HCT116 (cell line): ENCODE measurements at regions not wholly inside any gene's neighbourhood (a gene's known extent, or its start where the extent isn't known, plus 50 kb on each side); places are given as distances from the start of the nearest gene placed in this dataset.

Experiments used
- ATAC-seq: fragments of 200-7000 bp; cut with Tn5 transposase; 2 replicates; pipeline ENCODE4 v1.9.1; 2020; ENCODE audit warnings: mild to moderate bottlenecking, moderate library complexity
- BruUV-seq: library from RNA; stranded (reverse); fragments of 400-500 nt; replicated peaks from 2 replicates; lab custom pipeline; 2021; lab: Mats Ljungman, UMichigan
- CTCF ChIA-PET: fragments of 300-600 bp; sonication (Branson Sonifier 250); formaldehyde crosslinking; loops from one replicate; lab custom pipeline; 2021; ENCODE audit warnings: antibody characterized with exemption; lab: Charles Lee
- POLR2A ChIA-PET: fragments of 300-600, 350-600 bp; sonication (Branson Sonifier 250); formaldehyde crosslinking; loops from one replicate; lab custom pipeline; 2021; ENCODE audit warnings: antibody characterized with exemption; lab: Charles Lee
- RAD21 ChIA-PET, 2 experiments: fragments of 300-600 bp; sonication (Branson Sonifier 250); formaldehyde crosslinking; loops; one replicate each; lab custom pipeline; 2023; ENCODE audit warnings: low total read pairs in 2 of 2; ENCODE audit not compliant: uncharacterized antibody in 2 of 2, unreplicated experiment in 2 of 2, low non-redundant PET in 1 of 2; lab: Charles Lee
- DNase-seq: peaks from one replicate; pipeline ENCODE4 v3.0.0-alpha.2; 2010; ENCODE audit warnings: low read depth, low spot score
- H2AFZ ChIP-seq: fragments of 200-600 bp; shearing (Covaris generic), sonication (generic); 2 replicates; pipeline ENCODE4 v1.6.1; 2017; ENCODE audit warnings: low read depth, mixed run types, mixed read lengths, antibody characterized with exemption, low read length; ENCODE audit not compliant: poor library complexity, severe bottlenecking
- H3K27ac ChIP-seq: 2 replicates; pipeline ENCODE4 v1.5.1; 2012; ENCODE audit warnings: low read depth, low read length
- H3K27me3 ChIP-seq: fragments of 200-600 bp; sonication (generic); 2 replicates; pipeline ENCODE4 v1.6.1; 2016; ENCODE audit warnings: mixed run types, low read length, mixed read lengths; ENCODE audit not compliant: insufficient read depth
- H3K36me3 ChIP-seq, 2 experiments: fragments of 200-500 bp in 1 of 2; fragments of 200-600 bp in 1 of 2; sonication (Bioruptor generic) in 1 of 2; sonication (generic) in 1 of 2; 2 replicates each; pipeline versions ENCODE4 v1.5.1 to v1.6.1; 2014 to 2016; ENCODE audit warnings: low read length in 2 of 2, inconsistent platforms in 1 of 2, mixed read lengths in 1 of 2, mixed run types in 1 of 2; ENCODE audit not compliant: insufficient read depth in 2 of 2, control insufficient read depth in 1 of 2
- H3K4me1 ChIP-seq, 2 experiments: fragments of 200-600 bp in 1 of 2; sonication (generic) in 1 of 2; 2 replicates each; pipeline versions ENCODE4 v1.5.1 to v1.6.1; 2012 to 2017; ENCODE audit warnings: low read length in 2 of 2, inconsistent platforms in 1 of 2, mild to moderate bottlenecking in 1 of 2, mixed read lengths in 1 of 2, mixed run types in 1 of 2, moderate library complexity in 1 of 2; ENCODE audit not compliant: insufficient read depth in 2 of 2, control insufficient read depth in 1 of 2
- H3K4me2 ChIP-seq: fragments of 200-600 bp; sonication (generic); 2 replicates; pipeline ENCODE4 v1.6.1; 2017; ENCODE audit warnings: mixed run types, low read length, mixed read lengths
- H3K4me3 ChIP-seq, 2 experiments: fragments of 200-600 bp in 1 of 2; sonication (generic) in 1 of 2; replicated peaks in 1 of 2; 2 replicates each; pipeline ENCODE4 v1.5.1; 2011 to 2016; ENCODE audit warnings: low read length in 2 of 2, control low read depth in 1 of 2, low read depth in 1 of 2, mild to moderate bottlenecking in 1 of 2, mixed read lengths in 1 of 2, mixed run types in 1 of 2
- H3K79me2 ChIP-seq: fragments of 200-600 bp; sonication (generic); 2 replicates; pipeline ENCODE4 v1.6.1; 2017; ENCODE audit warnings: mild to moderate bottlenecking, mixed run types, low read length, moderate library complexity, mixed read lengths; ENCODE audit not compliant: insufficient read depth
- H3K9ac ChIP-seq: fragments of 200-600 bp; sonication (generic); 2 replicates; pipeline ENCODE4 v1.6.1; 2016; ENCODE audit warnings: low read length, mixed read lengths
- H3K9me2 ChIP-seq: fragments of 200-600 bp; sonication (generic), shearing (Covaris generic); 2 replicates; pipeline ENCODE4 v1.6.1; 2017; ENCODE audit warnings: mixed run types, mild to moderate bottlenecking, moderate library complexity; ENCODE audit not compliant: insufficient read depth
- H3K9me3 ChIP-seq, 2 experiments: fragments of 200-500 bp in 1 of 2; fragments of 200-600 bp in 1 of 2; sonication (Bioruptor generic) in 1 of 2; sonication (generic) in 1 of 2; 2 replicates each; pipeline ENCODE4 v1.6.1; 2014 to 2017; ENCODE audit warnings: low read length in 2 of 2, mixed read lengths in 2 of 2, inconsistent platforms in 1 of 2, low read depth in 1 of 2, mild to moderate bottlenecking in 1 of 2, mixed run types in 1 of 2, moderate library complexity in 1 of 2; ENCODE audit not compliant: control insufficient read depth in 1 of 2, insufficient read depth in 1 of 2
- H4K20me1 ChIP-seq: fragments of 200-600 bp; sonication (generic), shearing (Covaris generic); 2 replicates; pipeline ENCODE4 v1.6.1; 2017; ENCODE audit warnings: mixed run types, mild to moderate bottlenecking, moderate library complexity; ENCODE audit not compliant: insufficient read depth
- FOSL1 ChIP-seq: IDR thresholded peaks from 2 replicates; pipeline ENCODE4 v1.6.1; 2012; ENCODE audit warnings: low read depth
- JUND ChIP-seq: IDR thresholded peaks from 2 replicates; pipeline ENCODE4 v1.6.1; 2012
- POLR2A ChIP-seq: IDR thresholded peaks from 2 replicates; pipeline ENCODE4 v1.7.0; 2011; ENCODE audit warnings: borderline replicate concordance; ENCODE audit not compliant: insufficient read depth, insufficient read length; ENCODE audit errors: extremely low read depth
- SIN3A ChIP-seq: IDR thresholded peaks from 2 replicates; pipeline ENCODE4 v1.6.1; 2012; ENCODE audit warnings: low read depth
- TCF7L2 ChIP-seq: IDR thresholded peaks from 2 replicates; pipeline ENCODE4 v1.7.0; 2011; ENCODE audit warnings: borderline replicate concordance, inconsistent platforms; ENCODE audit not compliant: insufficient read depth, insufficient read length; ENCODE audit errors: extremely low read depth
- ZFX ChIP-seq: fragments of 450-650 bp; IDR thresholded peaks from 2 replicates; pipeline ENCODE4 v1.6.1; 2017
- intact Hi-C: fragments of 100-400 bp; cut with micrococcal nuclease; formaldehyde crosslinking; loops from 2 replicates; pipeline ENCODE4 v1.10.0; 2022
- TF ChIP-seq, protein P1 (sequence below): IDR thresholded peaks from 2 replicates; pipeline ENCODE4 v1.6.1; 2012
- TF ChIP-seq, protein P2 (sequence below), 3 experiments: fragments of 200-600 bp in 1 of 3; sonication (generic) in 1 of 3; IDR thresholded peaks in 2 of 3; conservative IDR thresholded peaks in 1 of 3; 2 replicates each; pipeline ENCODE4 v1.5.1; 2012 to 2017; ENCODE audit warnings: low read depth in 2 of 3, low read length in 2 of 3, antibody characterized with exemption in 1 of 3, borderline replicate concordance in 1 of 3, control low read depth in 1 of 3, mild to moderate bottlenecking in 1 of 3, mixed read lengths in 1 of 3, mixed run types in 1 of 3, moderate library complexity in 1 of 3; ENCODE audit not compliant: insufficient read depth in 1 of 3

DNA sequence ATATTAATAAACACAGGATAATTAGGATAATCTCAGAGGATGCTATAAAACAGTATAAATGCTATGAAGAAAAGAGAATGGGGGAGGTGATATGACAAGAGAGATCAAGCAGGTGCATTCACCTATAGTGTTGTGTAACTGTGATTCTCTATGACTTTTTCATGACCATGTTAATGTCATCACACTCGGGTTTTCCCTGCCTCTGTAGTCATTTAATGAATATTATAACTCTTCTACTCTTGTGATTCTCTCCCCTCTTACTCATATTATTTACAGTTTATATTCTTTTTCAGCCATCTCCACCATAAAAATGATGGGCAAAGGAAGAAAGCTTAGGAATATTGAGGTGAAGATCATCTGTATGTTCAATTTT lies 106.9 kb upstream of the SGK1 start:
- BruUV-seq, result no TSS peak

More for the DNA sequence above, 106.9 kb upstream of the SGK1 start:
- intact Hi-C loops, result no loop called here
- Histone ChIP-seq H3K4me1 (peaks cover 0 to 22% of the 10 kb centered on the region in 2 experiments; a peak in 2 of 4 replicates), H3K9ac (no peak overlapping the region), H3K27me3 (no peaks in the 10 kb centered on the region), H3K9me3 (no peaks in the 10 kb centered on the region), H3K4me2 (no peak overlapping the region), H3K79me2 (no peaks in the 10 kb centered on the region), H4K20me1 (no peaks in the 10 kb centered on the region), H3K27ac (no peak overlapping the region), H2AFZ (no peak overlapping the region), H3K4me3 (no peak overlapping the region), H3K9me2 (no peaks in the 10 kb centered on the region), H3K36me3 (no peaks in the 10 kb centered on the region)
- TF ChIP-seq FOSL1 (no peak), SIN3A (no peak), ZFX (no peak), POLR2A (no peak), TCF7L2 (no peak), JUND (no peak)
- TF ChIP-seq, protein P1, sequence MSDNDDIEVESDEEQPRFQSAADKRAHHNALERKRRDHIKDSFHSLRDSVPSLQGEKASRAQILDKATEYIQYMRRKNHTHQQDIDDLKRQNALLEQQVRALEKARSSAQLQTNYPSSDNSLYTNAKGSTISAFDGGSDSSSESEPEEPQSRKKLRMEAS, result no peak
- TF ChIP-seq, protein P2, sequence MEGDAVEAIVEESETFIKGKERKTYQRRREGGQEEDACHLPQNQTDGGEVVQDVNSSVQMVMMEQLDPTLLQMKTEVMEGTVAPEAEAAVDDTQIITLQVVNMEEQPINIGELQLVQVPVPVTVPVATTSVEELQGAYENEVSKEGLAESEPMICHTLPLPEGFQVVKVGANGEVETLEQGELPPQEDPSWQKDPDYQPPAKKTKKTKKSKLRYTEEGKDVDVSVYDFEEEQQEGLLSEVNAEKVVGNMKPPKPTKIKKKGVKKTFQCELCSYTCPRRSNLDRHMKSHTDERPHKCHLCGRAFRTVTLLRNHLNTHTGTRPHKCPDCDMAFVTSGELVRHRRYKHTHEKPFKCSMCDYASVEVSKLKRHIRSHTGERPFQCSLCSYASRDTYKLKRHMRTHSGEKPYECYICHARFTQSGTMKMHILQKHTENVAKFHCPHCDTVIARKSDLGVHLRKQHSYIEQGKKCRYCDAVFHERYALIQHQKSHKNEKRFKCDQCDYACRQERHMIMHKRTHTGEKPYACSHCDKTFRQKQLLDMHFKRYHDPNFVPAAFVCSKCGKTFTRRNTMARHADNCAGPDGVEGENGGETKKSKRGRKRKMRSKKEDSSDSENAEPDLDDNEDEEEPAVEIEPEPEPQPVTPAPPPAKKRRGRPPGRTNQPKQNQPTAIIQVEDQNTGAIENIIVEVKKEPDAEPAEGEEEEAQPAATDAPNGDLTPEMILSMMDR (IDR thresholded peaks at IDR 0.05 in 2 of 3, conservative IDR thresholded peaks at IDR 0.05 in 1 of 3; ENCODE audit: borderline replicate concordance in 1 of 3, insufficient read depth in 1 of 3, low read depth in 2 of 3, low read length in 2 of 3), result no peak
- POLR2A ChIA-PET, result no interaction called here
- DNase-seq (no peak), ATAC-seq (no peak)
- RAD21 ChIA-PET, result no interaction called here
- CTCF ChIA-PET, result no interaction called here
